ENCODE measurements at regions not wholly inside any gene's neighbourhood (a gene's known extent, or its start where the extent isn't known, plus 50 kb on each side); places are given as distances from the start of the nearest gene placed in this dataset.

GRCh38 chr5:101611039-101611438 is 685.0 kb downstream of the SLCO4C1 start:
- TF ChIP-seq CTCF (conservative IDR thresholded peaks at IDR 0.05; ENCODE audit: low read length) (no peak), EZH2phosphoT487 (IDR thresholded peaks at IDR 0.05; ENCODE audit: borderline replicate concordance) (no peak)
